K562 (cell line): ENCODE measurements at regions not wholly inside any gene's neighbourhood (a gene's known extent, or its start where the extent isn't known, plus 50 kb on each side); places are given as distances from the start of the nearest gene placed in this dataset.

ENCODE experiments used
- ARID2 ChIP-seq: fragments of 450-650 bp; IDR thresholded peaks from 2 replicates; pipeline ENCODE4 v1.6.1; 2017; ENCODE audit warnings: antibody characterized with exemption, mild to moderate bottlenecking
- CBFA2T3 ChIP-seq: fragments of 450-650 bp; IDR thresholded peaks from 2 replicates; pipeline ENCODE4 v1.6.1; 2017
- CTCF ChIP-seq, 3 experiments: IDR thresholded peaks in 2 of 3; conservative IDR thresholded peaks in 1 of 3; 2 replicates each; pipeline ENCODE4 v1.5.1; 2011 to 2012; ENCODE audit warnings: low read length in 3 of 3, mild to moderate bottlenecking in 3 of 3, control low read depth in 2 of 3, improper control_type of control experiment in 1 of 3, inconsistent platforms in 1 of 3, low read depth in 1 of 3, mixed read lengths in 1 of 3, moderate library complexity in 1 of 3; ENCODE audit not compliant: insufficient read depth in 2 of 3
- GTF2F1 ChIP-seq: IDR thresholded peaks from 2 replicates; pipeline ENCODE4 v1.6.1; 2011; ENCODE audit warnings: low read depth, low read length, improper control_type of control experiment
- NBN ChIP-seq: fragments of 450-650 bp; IDR thresholded peaks from 2 replicates; pipeline ENCODE4 v1.6.1; 2016; ENCODE audit warnings: low read depth, mild to moderate bottlenecking
- USF2 ChIP-seq: sonication (generic); formaldehyde crosslinking; IDR thresholded peaks from 2 replicates; pipeline ENCODE4 v1.5.0; 2020; ENCODE audit warnings: missing genetic modification reagents
- XRCC5 ChIP-seq: fragments of 200-400 bp; formaldehyde crosslinking; IDR thresholded peaks from 2 replicates; pipeline ENCODE4 v1.6.1; 2017; ENCODE audit warnings: low read depth, mild to moderate bottlenecking, low read length
- ZBTB43 ChIP-seq: sonication (generic); formaldehyde crosslinking; IDR thresholded peaks from 2 replicates; pipeline ENCODE4 v1.8.0; 2023; ENCODE audit warnings: mild to moderate bottlenecking, missing genetic modification reagents

- no peak for TF ChIP-seq XRCC5
- no peak for TF ChIP-seq ZBTB43 (CRISPR knock-in tag)
- TF ChIP-seq CTCF (IDR thresholded peaks at IDR 0.05 in 2 of 3, conservative IDR thresholded peaks at IDR 0.05 in 1 of 3; ENCODE audit: insufficient read depth in 2 of 3, low read depth in 1 of 3, low read length in 3 of 3) = no peak
- no peak for TF ChIP-seq CBFA2T3
- TF ChIP-seq GTF2F1 = no peak
- no peak for TF ChIP-seq USF2 (CRISPR knock-in tag)
- TF ChIP-seq NBN = no peak
- no peak for TF ChIP-seq ARID2
These were observed 393.7 kb upstream of the ADAMTS9 start for GRCh38 chr3:65081536-65081935.
